HEK293T (cell line): ENCODE measurements at regions not wholly inside any gene's neighbourhood (a gene's known extent, or its start where the extent isn't known, plus 50 kb on each side); places are given as distances from the start of the nearest gene placed in this dataset.

ENCODE experiments used
- ARNT ChIP-seq: fragments of 450-650 bp; IDR thresholded peaks from 2 replicates; pipeline ENCODE4 v1.6.1; 2017; ENCODE audit warnings: mild to moderate bottlenecking
- BHLHE40 ChIP-seq: fragments of 450-650 bp; IDR thresholded peaks from 2 replicates; pipeline ENCODE4 v1.6.1; 2016; ENCODE audit warnings: mild to moderate bottlenecking, moderate library complexity, borderline replicate concordance
- CTBP1 ChIP-seq: fragments of 450-650 bp; IDR thresholded peaks from 2 replicates; pipeline ENCODE4 v1.6.1; 2016; ENCODE audit warnings: borderline replicate concordance
- ELF4 ChIP-seq: fragments of 450-650 bp; IDR thresholded peaks from 2 replicates; pipeline ENCODE4 v1.6.1; 2017; ENCODE audit warnings: antibody characterized with exemption
- FOXA1 ChIP-seq: fragments of 450-650 bp; IDR thresholded peaks from 2 replicates; pipeline ENCODE4 v1.6.1; 2016; ENCODE audit warnings: mild to moderate bottlenecking
- FOXM1 ChIP-seq: fragments of 450-650 bp; IDR thresholded peaks from 2 replicates; pipeline ENCODE4 v1.6.1; 2017; ENCODE audit warnings: mild to moderate bottlenecking, borderline replicate concordance
- HDGF ChIP-seq: fragments of 450-650 bp; IDR thresholded peaks from 2 replicates; pipeline ENCODE4 v1.6.1; 2017; ENCODE audit warnings: antibody characterized with exemption, borderline replicate concordance
- L3MBTL2 ChIP-seq: fragments of 450-650 bp; conservative IDR thresholded peaks from 2 replicates; pipeline ENCODE4 v1.6.1; 2016; ENCODE audit warnings: mild to moderate bottlenecking
- LEF1 ChIP-seq: fragments of 450-650 bp; IDR thresholded peaks from 2 replicates; pipeline ENCODE4 v1.6.1; 2017; ENCODE audit warnings: mild to moderate bottlenecking, borderline replicate concordance
- PKNOX1 ChIP-seq: fragments of 450-650 bp; IDR thresholded peaks from 2 replicates; pipeline ENCODE4 v1.6.1; 2016
- SP1 ChIP-seq: fragments of 450-650 bp; IDR thresholded peaks from 2 replicates; pipeline ENCODE4 v1.6.1; 2017
- SUZ12 ChIP-seq: fragments of 450-650 bp; IDR thresholded peaks from 2 replicates; pipeline ENCODE4 v1.6.1; 2016; ENCODE audit warnings: mild to moderate bottlenecking
- TARDBP ChIP-seq: fragments of 450-650 bp; IDR thresholded peaks from 2 replicates; pipeline ENCODE4 v1.6.1; 2016

GRCh38 chr6:120122401-120122800, 772.8 kb upstream of the MAN1A1 start:
- no peak for TF ChIP-seq HDGF
- no peak for TF ChIP-seq SUZ12
- no peak for TF ChIP-seq SP1
- TF ChIP-seq FOXA1 = no peak
- no peak for TF ChIP-seq PKNOX1
- no peak for TF ChIP-seq TARDBP
- no peak for TF ChIP-seq FOXM1
- TF ChIP-seq BHLHE40 = no peak
- no peak for TF ChIP-seq LEF1
- no peak for TF ChIP-seq ELF4
- TF ChIP-seq L3MBTL2 = no peak
- no peak for TF ChIP-seq CTBP1
- TF ChIP-seq ARNT = no peak
